Activated naive CD8-positive, alpha-beta T cell treated with anti-CD3 and anti-CD28 coated beads, Interleukin-2, amount 10 ng/mL, durations not matched to agents 7 days and 5 days (primary cell): ENCODE measurements at regions not wholly inside any gene's neighbourhood (a gene's known extent, or its start where the extent isn't known, plus 50 kb on each side); places are given as distances from the start of the nearest gene placed in this dataset.
"Not testable (repeated sequence)": the region's sequence is repeated elsewhere in the genome, so short reads cannot be mapped to it uniquely, and the experiment has no call there.

Experiments
- ATAC-seq: fragments of 150-1000 bp; cut with Tn5 transposase; one replicate; pipeline ENCODE4 v1.10.0; 2021; ENCODE audit warnings: low read depth, moderate library complexity
- POLR2A ChIA-PET: fragments of 350-600 bp; sonication (Branson Sonifier 250); formaldehyde crosslinking; loops from one replicate; lab custom pipeline; 2021; ENCODE audit warnings: antibody characterized with exemption; lab: Charles Lee
- DNase-seq: peaks from one replicate; pipeline ENCODE4 v3.0.0; 2021
- H3K27ac Mint-ChIP-seq: one replicate; pipeline ENCODE4 v1.8.0; 2022; ENCODE audit warnings: mild to moderate bottlenecking, mixed read lengths
- H3K27me3 Mint-ChIP-seq: one replicate; pipeline ENCODE4 v1.8.0; 2022; ENCODE audit warnings: mild to moderate bottlenecking, moderate library complexity, mixed read lengths
- H3K36me3 Mint-ChIP-seq: one replicate; pipeline ENCODE4 v1.8.0; 2021; ENCODE audit warnings: mild to moderate bottlenecking, mixed read lengths
- H3K4me1 Mint-ChIP-seq: one replicate; pipeline ENCODE4 v1.8.0; 2021; ENCODE audit warnings: mixed read lengths
- H3K4me3 Mint-ChIP-seq: one replicate; pipeline ENCODE4 v1.8.0; 2022; ENCODE audit warnings: mild to moderate bottlenecking, moderate library complexity, mixed read lengths
- H3K9me3 Mint-ChIP-seq: one replicate; pipeline ENCODE4 v1.8.0; 2021; ENCODE audit warnings: mixed read lengths

DNA sequence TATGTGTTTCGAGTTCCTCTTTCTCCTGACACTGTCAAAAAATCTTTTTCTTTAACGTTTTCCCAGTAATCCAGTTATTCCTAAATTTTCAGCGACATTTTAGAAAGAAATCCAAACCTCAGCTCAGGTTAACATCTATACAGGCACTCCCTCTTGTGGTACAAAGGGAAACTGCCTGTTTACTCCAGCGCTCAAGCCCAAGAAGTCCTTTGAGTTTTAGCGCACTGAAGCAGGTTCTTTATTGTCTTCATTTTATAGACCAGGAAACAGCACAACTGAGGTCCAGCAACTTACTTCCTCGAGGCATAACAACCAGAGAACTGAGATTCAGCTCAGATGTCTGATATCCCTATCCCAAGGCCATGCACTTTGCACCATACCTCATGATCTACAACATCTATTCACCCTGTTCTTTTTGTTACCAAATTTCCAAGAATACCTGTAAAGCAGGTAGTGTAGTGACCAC, 287.2 kb upstream of the MKLN1 start:
- POLR2A ChIA-PET: interaction anchor here (1.2 to 1.4 kb wide), 3 partner anchors 17 to 127 kb away, joined by 3 to 6 read pairs (median 4); no protein-coding TSS in a partner anchor
- H3K27me3 Mint-ChIP-seq: no peaks in the 10 kb centered on the region
- peak overlapping the region; percentile 42 for H3K4me3 Mint-ChIP-seq
- peak; percentile 62 for ATAC-seq
- DNase-seq: no peak
- H3K36me3 Mint-ChIP-seq: peaks cover 6% of the 10 kb centered on the region
- H3K4me1 Mint-ChIP-seq: peaks cover 15% of the 10 kb centered on the region
- H3K9me3 Mint-ChIP-seq: peaks cover 3% of the 10 kb centered on the region
- H3K27ac Mint-ChIP-seq: no peak overlapping the region

DNA sequence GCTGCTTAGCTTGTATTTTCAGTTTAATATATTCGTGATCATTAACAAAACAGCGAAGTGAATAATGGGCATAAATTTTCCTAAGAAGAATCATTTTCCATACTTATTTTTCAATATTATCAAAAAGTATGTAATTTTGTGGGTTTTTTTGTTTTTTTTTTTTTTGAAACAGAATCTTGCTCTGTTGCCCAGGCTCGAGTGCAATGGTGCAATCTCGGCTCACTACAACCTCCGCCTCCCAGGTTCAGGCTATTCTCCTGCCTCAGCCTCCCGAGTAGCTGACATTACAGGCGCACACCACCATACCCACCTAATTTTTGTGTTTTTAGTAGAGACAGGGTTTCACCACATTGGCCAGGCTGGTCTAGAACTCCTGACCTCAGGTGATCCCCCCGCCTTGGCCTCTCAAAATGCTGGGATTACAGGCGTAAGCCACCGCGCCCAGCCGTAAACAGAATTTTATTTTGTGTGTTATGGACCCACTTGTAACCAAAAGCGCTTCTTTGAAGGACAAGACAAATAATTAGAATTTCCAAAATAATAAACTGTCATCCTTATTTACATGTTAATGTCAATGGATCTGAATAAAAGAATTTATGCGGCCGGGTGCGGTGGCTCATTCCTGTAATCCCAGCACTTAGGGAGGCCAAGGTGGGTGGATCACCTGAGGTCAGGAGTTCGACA, 286.5 kb upstream of the MKLN1 start:
- Mint-ChIP-seq H3K36me3 (peaks cover 10% of the 10 kb centered on the region), H3K4me1 (peaks cover 15% of the 10 kb centered on the region)
- not testable (repeated sequence) for ATAC-seq, H3K9me3 Mint-ChIP-seq, DNase-seq, H3K27ac Mint-ChIP-seq, H3K4me3 Mint-ChIP-seq, H3K27me3 Mint-ChIP-seq
- POLR2A ChIA-PET: interaction anchor here (1.2 to 1.3 kb wide), 2 partner anchors 29 to 81 kb away, joined by 3 read pairs; no protein-coding TSS in a partner anchor

DNA sequence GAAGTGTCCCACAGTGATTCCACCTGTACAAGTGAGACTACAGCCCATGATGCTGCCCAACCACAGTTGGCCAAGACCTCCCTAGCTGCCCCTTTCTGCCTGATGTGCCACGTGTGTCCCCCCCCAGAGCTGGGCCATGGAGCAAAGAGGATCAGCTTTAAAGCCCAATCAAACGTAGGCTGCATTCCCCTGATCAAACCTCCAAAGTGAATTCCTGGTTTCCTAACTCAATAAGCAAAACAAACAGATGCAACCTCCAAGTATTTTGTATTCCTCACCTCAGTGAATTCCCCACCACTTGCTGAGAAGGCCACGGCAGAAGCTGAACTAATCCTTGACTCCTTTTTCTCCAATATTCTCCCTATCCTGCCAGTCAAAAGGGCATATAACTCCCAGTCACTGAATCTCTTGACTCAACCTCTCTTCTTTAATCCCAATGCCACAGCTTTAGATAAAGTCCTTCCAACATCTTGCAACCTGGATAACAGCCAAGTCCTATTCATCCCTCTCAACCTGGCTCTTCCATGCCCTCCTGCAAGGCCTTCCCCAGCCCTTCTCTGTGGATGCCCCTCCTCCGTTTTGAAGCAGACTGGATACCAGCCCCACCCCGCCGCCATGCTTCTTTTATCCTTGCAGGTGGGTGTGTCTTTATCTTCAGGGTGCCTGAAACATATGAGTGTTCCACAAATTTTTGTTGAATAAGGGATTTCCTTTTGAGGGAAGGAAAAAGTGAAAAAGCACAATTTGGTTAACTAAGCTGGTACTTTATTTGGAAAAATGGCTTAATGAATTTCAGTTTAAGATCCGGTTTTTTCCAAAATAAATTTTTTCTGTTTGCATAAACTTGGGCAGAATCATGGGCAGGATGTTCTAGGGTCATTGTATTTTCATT, 285.2 kb upstream of the MKLN1 start:
- Mint-ChIP-seq H3K36me3 (peaks cover 12% of the 10 kb centered on the region), H3K9me3 (peaks cover 7% of the 10 kb centered on the region), H3K27ac (peak overlapping the region; percentile 31), H3K4me1 (peaks cover 11% of the 10 kb centered on the region), H3K4me3 (no peak overlapping the region), H3K27me3 (no peaks in the 10 kb centered on the region)
- POLR2A ChIA-PET: interaction anchor here (1.2 kb wide), 2 partner anchors 30 to 65 kb away, joined by 3 read pairs; no protein-coding TSS in a partner anchor
- ATAC-seq (no peak), DNase-seq (no peak)

DNA sequence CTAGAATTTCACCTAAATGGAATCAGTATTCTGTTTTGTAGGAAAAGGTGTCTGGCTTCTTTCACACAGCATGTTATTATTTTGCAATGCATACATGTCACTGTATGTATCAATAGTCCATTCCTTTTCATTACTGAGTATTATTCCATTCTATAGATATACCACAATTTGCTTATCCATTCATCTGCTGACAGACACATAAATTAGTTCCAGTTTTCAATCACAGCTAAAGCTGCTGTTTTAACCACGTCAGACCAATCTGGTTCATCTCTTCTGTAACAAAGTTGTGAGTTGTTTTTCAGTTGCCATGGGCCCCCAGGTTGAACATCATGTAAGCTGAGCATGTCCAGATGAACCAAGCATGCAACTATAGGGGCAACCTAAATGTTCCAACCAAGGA, 282.1 kb upstream of the MKLN1 start:
- Mint-ChIP-seq H3K36me3 (peaks cover 13% of the 10 kb centered on the region), H3K27me3 (no peaks in the 10 kb centered on the region), H3K4me3 (no peak overlapping the region), H3K27ac (no peak overlapping the region), H3K9me3 (peaks cover 7% of the 10 kb centered on the region), H3K4me1 (peaks cover 28% of the 10 kb centered on the region)
- no peak for DNase-seq
- no peak for ATAC-seq
- POLR2A ChIA-PET: interaction anchor here (0.8 to 1.4 kb wide), 2 partner anchors 12 to 62 kb away, joined by 3 read pairs; no protein-coding TSS in a partner anchor

DNA sequence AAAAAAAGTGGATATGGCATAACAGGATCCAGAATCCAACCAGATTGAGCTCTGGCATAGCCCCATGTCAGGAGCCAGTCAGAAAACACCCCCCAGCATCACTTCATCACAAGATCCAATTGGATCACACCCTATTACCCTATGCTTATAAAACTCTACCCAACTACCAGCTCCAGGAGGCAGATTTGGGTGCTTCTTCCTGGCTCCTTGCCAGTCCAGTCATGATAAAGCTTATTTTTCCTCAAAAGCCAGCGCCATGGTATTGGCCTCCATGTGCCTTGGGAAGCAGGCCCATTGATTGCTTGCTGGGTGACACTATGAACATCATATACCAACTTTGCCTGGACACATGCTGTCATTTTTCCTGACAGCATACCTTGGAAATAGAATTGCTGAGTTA, 281.4 kb upstream of the MKLN1 start:
- Mint-ChIP-seq H3K27ac (no peak overlapping the region), H3K36me3 (peaks cover 13% of the 10 kb centered on the region), H3K4me1 (peaks cover 28% of the 10 kb centered on the region), H3K4me3 (no peak overlapping the region), H3K27me3 (no peaks in the 10 kb centered on the region), H3K9me3 (peaks cover 7% of the 10 kb centered on the region)
- POLR2A ChIA-PET: interaction anchor here (0.8 to 1.4 kb wide), 2 partner anchors 11 to 61 kb away, joined by 3 read pairs; no protein-coding TSS in a partner anchor
- no peak for DNase-seq
- no peak for ATAC-seq

GRCh38 chr7:131047651-131048304, 279.9 kb upstream of the MKLN1 start:
- Mint-ChIP-seq H3K27me3 (no peaks in the 10 kb centered on the region), H3K36me3 (peaks cover 13% of the 10 kb centered on the region), H3K9me3 (peaks cover 7% of the 10 kb centered on the region), H3K4me3 (peak overlapping the region; percentile 17), H3K27ac (no peak overlapping the region), H3K4me1 (peaks cover 30% of the 10 kb centered on the region)
- DNase-seq: no peak
- ATAC-seq: no peak
- POLR2A ChIA-PET: interaction anchor here (0.6 kb wide), 1 partner anchor 133 kb away, joined by 4 read pairs; no protein-coding TSS in a partner anchor

GRCh38 chr7:131051304-131051703, 276.4 kb upstream of the MKLN1 start:
- POLR2A ChIA-PET: interaction anchor here (1.0 to 1.8 kb wide), 2 partner anchors 55 to 91 kb away, joined by 4 to 7 read pairs; no protein-coding TSS in a partner anchor
- Mint-ChIP-seq H3K27me3 (no peaks in the 10 kb centered on the region), H3K4me1 (peaks cover 45% of the 10 kb centered on the region), H3K4me3 (no peak overlapping the region), H3K36me3 (peaks cover 11% of the 10 kb centered on the region), H3K27ac (no peak overlapping the region), H3K9me3 (peaks cover under 1% of the 10 kb centered on the region)
- ATAC-seq: no peak
- no peak for DNase-seq

DNA sequence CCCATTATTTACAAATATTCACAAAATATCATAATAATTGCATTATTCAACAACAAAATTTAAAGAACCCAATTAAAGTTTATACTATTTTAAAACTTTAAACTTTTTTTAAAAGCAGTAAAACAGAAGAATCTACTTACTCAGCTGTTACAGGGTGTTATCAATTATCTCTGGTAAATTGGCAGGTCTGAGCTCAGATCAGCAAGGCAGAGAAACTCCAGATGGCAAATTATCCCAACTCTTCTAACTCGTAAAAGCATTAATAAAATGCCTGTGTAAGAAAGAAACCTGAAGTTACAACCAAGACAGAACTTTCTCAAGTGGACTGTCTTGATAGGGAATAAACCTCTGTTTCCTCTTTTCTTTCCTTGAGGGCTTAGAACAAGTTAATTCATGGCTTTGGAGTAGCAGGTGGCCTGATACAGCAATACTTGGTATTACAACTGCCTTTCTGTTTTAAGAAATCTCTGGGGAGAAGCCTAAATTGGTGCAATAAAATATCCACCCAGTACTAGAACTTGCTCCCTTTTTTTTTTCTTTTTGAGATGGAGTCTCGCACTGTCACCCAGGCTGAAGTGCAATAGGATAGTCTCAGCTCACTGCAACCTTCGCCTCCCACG, 275.3 kb upstream of the MKLN1 start:
- no peaks in the 10 kb centered on the region for H3K27me3 Mint-ChIP-seq
- peaks cover 10% of the 10 kb centered on the region for H3K36me3 Mint-ChIP-seq
- DNase-seq (no peak), ATAC-seq (no peak)
- no peak overlapping the region for H3K4me3 Mint-ChIP-seq
- H3K27ac Mint-ChIP-seq: peak overlapping the region; percentile 30
- POLR2A ChIA-PET: interaction anchor here (0.7 kb wide), 1 partner anchor 13 kb away, joined by 3 read pairs; no protein-coding TSS in a partner anchor
- H3K9me3 Mint-ChIP-seq: no peaks in the 10 kb centered on the region
- peaks cover 56% of the 10 kb centered on the region for H3K4me1 Mint-ChIP-seq

DNA sequence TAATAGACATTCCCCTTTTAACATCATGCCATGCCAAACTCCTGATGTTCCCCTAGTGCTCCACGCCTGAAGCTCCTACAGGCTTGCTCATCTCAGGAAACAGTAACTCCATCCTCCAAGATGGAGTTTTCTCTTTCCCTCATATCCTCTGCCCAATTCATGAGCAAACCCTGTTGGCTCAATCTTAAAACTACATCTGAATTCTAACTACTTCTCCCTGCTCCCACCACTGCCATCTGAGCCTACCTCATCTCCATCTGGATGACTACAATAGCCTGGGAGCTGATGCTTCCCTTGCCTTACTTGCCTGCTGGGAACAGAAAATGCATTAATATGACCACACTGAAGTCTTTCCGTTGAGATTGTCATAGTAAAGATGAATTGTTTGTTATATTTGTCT, 271.7 kb upstream of the MKLN1 start:
- peak overlapping the region; percentile 37 for H3K27ac Mint-ChIP-seq
- H3K9me3 Mint-ChIP-seq: no peaks in the 10 kb centered on the region
- H3K4me3 Mint-ChIP-seq: no peak overlapping the region
- peaks cover 35% of the 10 kb centered on the region for H3K4me1 Mint-ChIP-seq
- POLR2A ChIA-PET: no interaction called here
- DNase-seq: no peak
- H3K27me3 Mint-ChIP-seq: no peaks in the 10 kb centered on the region
- peaks cover 8% of the 10 kb centered on the region for H3K36me3 Mint-ChIP-seq
- no peak for ATAC-seq

DNA sequence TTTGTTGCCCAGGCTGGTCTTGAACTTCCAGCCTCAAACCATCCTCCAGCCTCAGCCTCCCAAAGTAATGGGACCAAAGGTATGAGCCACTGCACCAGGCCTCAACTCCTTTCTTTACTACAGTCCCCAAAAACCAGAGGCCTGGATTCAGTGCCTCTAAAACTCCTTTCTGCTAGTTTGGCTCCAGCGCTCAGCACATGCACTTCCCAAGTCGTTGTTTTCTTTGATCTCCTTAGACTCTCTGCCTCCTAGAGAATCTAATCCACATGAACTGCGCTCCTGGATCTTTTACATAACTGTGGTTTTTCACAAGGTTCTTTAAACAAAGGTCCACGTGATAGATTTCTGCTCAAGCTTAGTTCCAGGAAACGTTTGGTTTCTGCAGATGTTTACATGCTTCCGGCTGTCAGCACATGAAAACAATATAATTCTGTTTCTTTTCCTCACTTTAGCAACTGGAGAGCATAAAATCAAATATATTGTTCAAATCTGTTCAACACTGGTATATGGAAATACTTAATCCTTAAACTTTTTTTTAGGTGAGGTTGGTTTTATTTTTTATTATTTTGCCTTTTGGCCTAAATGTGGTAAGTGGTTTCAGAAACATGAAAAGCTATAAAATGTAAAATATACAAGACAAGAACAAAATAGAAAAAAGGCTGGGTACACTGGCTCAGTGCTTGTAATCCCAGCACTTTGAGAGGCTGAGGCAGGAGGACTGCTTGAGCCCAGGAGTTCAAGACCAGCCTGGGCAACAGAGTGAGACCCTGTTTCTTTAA, 270.5 kb upstream of the MKLN1 start:
- POLR2A ChIA-PET: interaction anchor here (0.5 to 1.7 kb wide), 13 partner anchors 8 to 997 kb away, joined by 3 to 17 read pairs (median 4); partner anchors contain the start of gene MKLN1
- peaks cover 35% of the 10 kb centered on the region for H3K4me1 Mint-ChIP-seq
- no peaks in the 10 kb centered on the region for H3K27me3 Mint-ChIP-seq
- H3K27ac Mint-ChIP-seq: peak overlapping the region; percentile 92
- no peak for DNase-seq
- ATAC-seq: peak; percentile 70
- peak overlapping the region; percentile 78 for H3K4me3 Mint-ChIP-seq
- peaks cover 11% of the 10 kb centered on the region for H3K36me3 Mint-ChIP-seq
- H3K9me3 Mint-ChIP-seq: no peaks in the 10 kb centered on the region

DNA sequence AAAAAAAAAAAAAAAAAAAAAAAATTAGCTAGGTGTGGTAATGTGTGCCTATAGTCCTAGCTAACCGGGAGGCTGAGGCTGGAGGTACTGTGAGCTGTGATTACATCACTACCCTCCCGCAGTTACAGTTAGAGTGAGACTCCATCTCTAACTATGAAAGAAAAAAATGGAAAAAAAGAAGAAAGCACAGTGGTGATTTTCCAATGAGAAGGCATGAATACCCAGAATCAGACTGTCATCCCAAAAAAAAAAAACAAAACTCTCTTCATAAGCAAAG, 269.9 kb upstream of the MKLN1 start:
- no peaks in the 10 kb centered on the region for H3K27me3 Mint-ChIP-seq
- DNase-seq: no peak
- POLR2A ChIA-PET: interaction anchor here (0.6 to 1.7 kb wide), 14 partner anchors 9 to 998 kb away, joined by 3 to 17 read pairs (median 4); partner anchors contain the start of gene MKLN1
- ATAC-seq: peak; percentile 93
- H3K4me3 Mint-ChIP-seq: peak overlapping the region; percentile 78
- no peaks in the 10 kb centered on the region for H3K9me3 Mint-ChIP-seq
- H3K4me1 Mint-ChIP-seq: peaks cover 34% of the 10 kb centered on the region
- peak overlapping the region; percentile 92 for H3K27ac Mint-ChIP-seq
- H3K36me3 Mint-ChIP-seq: peaks cover 11% of the 10 kb centered on the region
